Activated CD4-positive, alpha-beta memory T cell treated with anti-CD3 and anti-CD28 coated beads, Interleukin-2, amount 10 ng/mL, durations not matched to agents 7 days and 5 days (primary cell): ENCODE measurements at regions not wholly inside any gene's neighbourhood (a gene's known extent, or its start where the extent isn't known, plus 50 kb on each side); places are given as distances from the start of the nearest gene placed in this dataset.

ENCODE experiments used
- CTCF ChIA-PET: fragments of 350-600 bp; sonication (Branson Sonifier 250); formaldehyde crosslinking; loops from one replicate; lab custom pipeline; 2021; ENCODE audit warnings: antibody characterized with exemption, inconsistent platforms; lab: Charles Lee
- POLR2A ChIA-PET: fragments of 350-600 bp; sonication (Branson Sonifier 250); formaldehyde crosslinking; loops from one replicate; lab custom pipeline; 2021; ENCODE audit warnings: antibody characterized with exemption; lab: Charles Lee
- DNase-seq: peaks from one replicate; pipeline ENCODE4 v3.0.0-alpha.2; 2020
- H3K27ac Mint-ChIP-seq: one replicate; pipeline ENCODE4 v1.8.0; 2021; ENCODE audit warnings: mild to moderate bottlenecking, mixed read lengths
- H3K27me3 Mint-ChIP-seq: one replicate; pipeline ENCODE4 v1.8.0; 2021; ENCODE audit warnings: mixed read lengths
- H3K36me3 Mint-ChIP-seq: one replicate; pipeline ENCODE4 v1.8.0; 2021; ENCODE audit warnings: low read depth, mixed read lengths
- H3K4me1 Mint-ChIP-seq: one replicate; pipeline ENCODE4 v1.8.0; 2021; ENCODE audit warnings: mixed read lengths
- H3K4me3 Mint-ChIP-seq: one replicate; pipeline ENCODE4 v1.8.0; 2021; ENCODE audit warnings: mild to moderate bottlenecking, mixed read lengths
- H3K9me3 Mint-ChIP-seq: one replicate; pipeline ENCODE4 v1.8.0; 2021; ENCODE audit warnings: mixed read lengths

GRCh38 chr1:184272175-184272866 is 114.5 kb upstream of the C1orf21 start:
- Mint-ChIP-seq H3K4me3 (no peak overlapping the region), H3K36me3 (no peaks in the 10 kb centered on the region), H3K4me1 (no peaks in the 10 kb centered on the region), H3K27ac (no peak overlapping the region), H3K27me3 (peaks cover 15% of the 10 kb centered on the region), H3K9me3 (no peaks in the 10 kb centered on the region)
- CTCF ChIA-PET, result no interaction called here
- no peak for DNase-seq
- POLR2A ChIA-PET, result no interaction called here

DNA sequence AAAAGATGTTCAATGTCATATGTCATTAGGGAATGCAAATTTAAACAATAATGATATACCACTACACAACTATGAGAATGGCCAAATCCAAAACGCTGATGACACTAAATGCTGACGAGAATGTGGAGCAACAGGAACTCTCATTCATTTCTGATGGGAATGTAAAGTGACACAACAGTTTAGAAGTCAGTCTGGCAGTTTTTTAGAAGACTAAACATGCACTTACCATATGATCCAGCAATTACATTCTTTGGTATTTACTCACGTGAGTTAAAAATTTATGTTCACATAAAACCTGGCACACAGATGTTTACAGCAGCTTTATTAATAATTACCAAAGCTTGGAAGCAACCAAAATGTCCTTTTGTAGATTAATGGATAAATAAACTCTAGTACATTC is 110.4 kb upstream of the C1orf21 start:
- H3K9me3 Mint-ChIP-seq, result no peaks in the 10 kb centered on the region
- H3K4me3 Mint-ChIP-seq, result no peak overlapping the region
- ChIA-PET CTCF (no interaction called here), POLR2A (no interaction called here)
- H3K36me3 Mint-ChIP-seq, result no peaks in the 10 kb centered on the region
- peaks cover 19% of the 10 kb centered on the region for H3K27me3 Mint-ChIP-seq
- DNase-seq, result no peak
- H3K27ac Mint-ChIP-seq, result no peak overlapping the region
- no peaks in the 10 kb centered on the region for H3K4me1 Mint-ChIP-seq

- Mint-ChIP-seq H3K27ac (no peak overlapping the region), H3K36me3 (no peaks in the 10 kb centered on the region), H3K4me1 (no peaks in the 10 kb centered on the region), H3K27me3 (peaks cover 14% of the 10 kb centered on the region), H3K4me3 (no peak overlapping the region), H3K9me3 (no peaks in the 10 kb centered on the region)
- DNase-seq, result no peak
- ChIA-PET CTCF (no interaction called here), POLR2A (no interaction called here)
Measured at GRCh38 chr1:184279911-184280458, 106.8 kb upstream of the C1orf21 start.

DNA sequence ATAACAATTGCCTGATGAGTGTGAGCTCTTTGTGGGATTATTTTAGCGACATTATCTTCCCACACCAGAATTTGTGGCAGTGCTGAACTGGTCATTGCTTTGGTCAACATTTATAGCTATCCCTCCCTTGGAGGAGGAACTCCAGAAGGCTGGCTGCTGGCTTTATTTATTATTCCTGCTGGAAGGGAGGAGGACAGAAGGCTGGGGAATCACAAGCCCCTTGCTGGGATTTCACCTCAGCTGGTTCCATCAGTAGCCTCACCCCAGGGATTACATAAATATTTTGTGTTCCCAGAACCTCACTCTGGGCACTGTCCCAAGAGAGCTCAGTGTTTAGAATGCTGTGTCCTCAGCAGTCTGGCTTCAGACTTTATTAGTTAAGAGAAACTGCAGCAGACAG is 102.8 kb upstream of the C1orf21 start:
- no peak overlapping the region for H3K4me3 Mint-ChIP-seq
- no peaks in the 10 kb centered on the region for H3K4me1 Mint-ChIP-seq
- H3K27me3 Mint-ChIP-seq, result peaks cover 4% of the 10 kb centered on the region
- no peak for DNase-seq
- POLR2A ChIA-PET, result no interaction called here
- CTCF ChIA-PET, result no interaction called here
- peaks cover 2% of the 10 kb centered on the region for H3K9me3 Mint-ChIP-seq
- no peak overlapping the region for H3K27ac Mint-ChIP-seq
- H3K36me3 Mint-ChIP-seq, result no peaks in the 10 kb centered on the region

DNA sequence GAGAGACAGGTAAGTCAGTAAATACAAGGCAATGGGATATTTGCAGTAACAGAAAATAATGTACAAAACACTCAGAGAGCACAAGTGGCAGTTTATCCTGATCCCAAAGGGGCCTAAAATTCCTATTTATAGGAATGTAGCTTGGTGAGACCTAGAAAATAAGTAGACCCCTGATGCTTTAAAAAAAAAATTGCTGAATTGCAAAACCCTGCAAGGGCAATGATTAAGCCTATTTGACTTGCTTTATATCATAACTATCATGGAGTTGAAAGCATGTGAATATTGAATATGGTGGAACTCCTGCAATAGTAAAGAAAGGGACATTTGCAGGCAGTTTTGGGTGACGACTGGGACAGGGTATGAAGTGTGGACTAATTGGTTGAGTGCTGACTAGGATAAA is 101.9 kb upstream of the C1orf21 start:
- Mint-ChIP-seq H3K27ac (no peak overlapping the region), H3K36me3 (no peaks in the 10 kb centered on the region), H3K4me3 (no peak overlapping the region), H3K9me3 (peaks cover 4% of the 10 kb centered on the region), H3K4me1 (no peaks in the 10 kb centered on the region), H3K27me3 (no peaks in the 10 kb centered on the region)
- ChIA-PET POLR2A (no interaction called here), CTCF (no interaction called here)
- DNase-seq, result no peak

DNA sequence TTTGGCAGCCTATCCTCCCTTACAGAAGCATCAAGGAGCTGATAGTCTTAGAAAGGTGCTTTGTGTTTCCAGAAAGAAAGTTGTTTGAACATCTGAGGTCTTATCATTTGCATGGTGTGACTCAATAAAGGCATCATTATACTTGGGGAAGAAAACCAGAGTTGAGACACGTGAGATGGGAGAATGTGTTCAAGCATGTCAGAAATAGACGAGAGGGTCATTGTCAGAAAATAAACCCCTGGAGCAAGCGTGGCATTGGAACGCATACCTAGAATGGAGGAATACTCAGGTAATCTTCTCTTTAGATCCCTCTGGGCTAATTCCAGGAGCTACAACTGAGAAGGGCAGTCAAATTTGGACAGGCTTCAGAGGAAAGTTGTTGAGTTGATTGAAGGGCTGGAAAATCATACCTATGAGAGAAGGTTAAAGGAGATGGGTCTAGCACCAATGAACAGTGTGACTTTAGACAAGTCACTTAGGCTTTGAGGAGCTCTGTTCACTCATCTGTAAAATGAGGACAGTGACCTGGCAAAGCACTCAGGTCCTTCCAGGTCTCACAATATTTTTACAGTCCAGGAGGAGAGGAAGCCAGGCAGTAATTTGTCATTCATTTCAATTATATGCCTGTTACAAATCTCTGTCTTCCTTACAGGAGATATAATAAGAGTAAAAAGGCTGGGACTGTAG is 101.3 kb upstream of the C1orf21 start:
- ChIA-PET CTCF (no interaction called here), POLR2A (no interaction called here)
- no peaks in the 10 kb centered on the region for H3K36me3 Mint-ChIP-seq
- H3K4me1 Mint-ChIP-seq, result no peaks in the 10 kb centered on the region
- no peak overlapping the region for H3K4me3 Mint-ChIP-seq
- H3K27ac Mint-ChIP-seq, result no peak overlapping the region
- DNase-seq, result no peak
- H3K9me3 Mint-ChIP-seq, result peaks cover 11% of the 10 kb centered on the region
- no peaks in the 10 kb centered on the region for H3K27me3 Mint-ChIP-seq

- POLR2A ChIA-PET, result no interaction called here
- CTCF ChIA-PET, result no interaction called here
- H3K4me1 Mint-ChIP-seq, result no peaks in the 10 kb centered on the region
- H3K9me3 Mint-ChIP-seq, result peaks cover 13% of the 10 kb centered on the region
- H3K27ac Mint-ChIP-seq, result no peak overlapping the region
- no peak overlapping the region for H3K4me3 Mint-ChIP-seq
- H3K27me3 Mint-ChIP-seq, result no peaks in the 10 kb centered on the region
- DNase-seq, result no peak
- H3K36me3 Mint-ChIP-seq, result no peaks in the 10 kb centered on the region
Measured at GRCh38 chr1:184287001-184287400, 99.8 kb upstream of the C1orf21 start.

DNA sequence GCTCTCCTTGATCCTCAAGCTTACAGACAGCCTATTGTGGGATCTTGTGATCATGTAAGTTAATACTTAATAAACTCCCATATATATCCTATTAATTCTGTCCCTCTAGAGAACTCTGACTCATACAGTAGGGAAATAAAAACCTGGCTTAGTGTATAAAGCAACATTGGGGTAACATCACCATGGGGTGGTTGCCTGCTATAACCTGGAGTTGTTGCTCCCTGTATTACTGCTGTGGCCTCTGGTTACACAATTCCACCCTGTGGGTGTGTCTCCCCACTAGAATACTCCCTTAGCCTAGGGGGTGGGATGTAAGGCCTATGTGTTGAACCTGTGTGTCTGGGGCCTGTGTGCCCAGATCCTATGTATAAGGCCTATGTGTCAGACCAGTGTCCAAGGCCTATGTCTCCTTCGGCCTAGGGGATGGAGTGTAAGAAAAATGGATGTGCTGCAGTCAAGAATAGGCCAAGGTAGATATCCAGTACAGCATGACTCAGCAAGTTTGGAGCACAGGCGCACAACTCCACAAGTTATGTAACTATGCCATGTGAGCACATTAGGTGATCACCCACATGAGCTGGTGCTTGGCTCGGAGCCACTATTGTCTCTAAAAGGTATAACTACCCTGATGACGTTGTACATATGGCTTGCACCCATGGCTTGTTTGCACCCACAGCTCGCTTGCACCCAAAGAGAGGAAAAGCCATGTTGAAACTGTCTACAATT is 96.8 kb upstream of the C1orf21 start:
- Mint-ChIP-seq H3K27ac (no peak overlapping the region), H3K27me3 (peaks cover 5% of the 10 kb centered on the region), H3K4me3 (no peak overlapping the region), H3K9me3 (peaks cover 16% of the 10 kb centered on the region), H3K36me3 (no peaks in the 10 kb centered on the region), H3K4me1 (no peaks in the 10 kb centered on the region)
- ChIA-PET POLR2A (no interaction called here), CTCF (no interaction called here)
- no peak for DNase-seq

DNA sequence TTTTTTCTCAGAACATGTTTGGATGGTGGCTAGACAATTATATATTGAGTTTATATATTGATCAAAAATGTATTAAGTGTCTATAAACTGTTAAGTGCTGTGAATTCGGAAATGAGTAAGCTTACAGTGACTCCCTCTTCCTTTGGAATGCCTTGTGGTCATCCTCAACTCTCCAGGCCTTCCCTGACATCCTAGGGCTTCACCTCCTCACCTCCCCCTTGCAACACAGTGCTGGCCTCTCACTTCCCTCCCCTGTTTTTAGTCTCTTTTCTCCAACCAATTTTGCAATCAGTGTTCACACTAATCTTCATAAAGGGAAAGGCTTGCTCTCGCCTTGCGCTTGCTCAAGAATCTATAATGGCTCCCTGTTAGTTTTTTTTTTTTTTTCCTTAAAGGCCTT is 95.1 kb upstream of the C1orf21 start:
- H3K36me3 Mint-ChIP-seq, result no peaks in the 10 kb centered on the region
- POLR2A ChIA-PET, result no interaction called here
- CTCF ChIA-PET, result no interaction called here
- H3K9me3 Mint-ChIP-seq, result peaks cover 16% of the 10 kb centered on the region
- peaks cover 5% of the 10 kb centered on the region for H3K27me3 Mint-ChIP-seq
- DNase-seq, result no peak
- no peaks in the 10 kb centered on the region for H3K4me1 Mint-ChIP-seq
- H3K4me3 Mint-ChIP-seq, result no peak overlapping the region
- no peak overlapping the region for H3K27ac Mint-ChIP-seq

DNA sequence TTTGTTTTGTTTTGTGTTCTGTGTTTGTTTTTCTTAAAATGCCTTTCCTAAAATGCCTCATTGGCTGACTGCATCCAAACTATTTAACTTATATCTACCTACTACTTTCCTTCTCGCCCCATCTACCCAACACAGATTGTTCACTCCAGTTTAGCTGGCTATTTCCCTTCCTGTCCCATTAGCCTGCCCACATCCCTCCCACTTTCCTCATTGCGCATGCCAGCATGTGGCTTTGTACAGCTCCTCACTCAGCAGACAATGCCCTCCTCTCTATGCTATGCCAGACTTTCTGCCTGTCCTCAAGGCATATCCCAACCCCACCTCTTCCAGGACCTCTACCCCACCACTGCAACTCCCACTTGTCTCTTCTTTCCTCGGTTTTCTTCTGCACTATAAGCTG is 94.7 kb upstream of the C1orf21 start:
- no peak for DNase-seq
- Mint-ChIP-seq H3K4me1 (no peaks in the 10 kb centered on the region), H3K27me3 (peaks cover 5% of the 10 kb centered on the region), H3K27ac (no peak overlapping the region), H3K9me3 (peaks cover 14% of the 10 kb centered on the region), H3K36me3 (no peaks in the 10 kb centered on the region), H3K4me3 (no peak overlapping the region)
- CTCF ChIA-PET, result no interaction called here
- POLR2A ChIA-PET, result no interaction called here

GRCh38 chr1:184294101-184294500 is 92.7 kb upstream of the C1orf21 start:
- ChIA-PET CTCF (no interaction called here), POLR2A (no interaction called here)
- peaks cover 14% of the 10 kb centered on the region for H3K9me3 Mint-ChIP-seq
- no peak for DNase-seq
- H3K27me3 Mint-ChIP-seq, result peaks cover 8% of the 10 kb centered on the region
- H3K27ac Mint-ChIP-seq, result no peak overlapping the region
- no peaks in the 10 kb centered on the region for H3K4me1 Mint-ChIP-seq
- H3K36me3 Mint-ChIP-seq, result no peaks in the 10 kb centered on the region
- H3K4me3 Mint-ChIP-seq, result no peak overlapping the region

DNA sequence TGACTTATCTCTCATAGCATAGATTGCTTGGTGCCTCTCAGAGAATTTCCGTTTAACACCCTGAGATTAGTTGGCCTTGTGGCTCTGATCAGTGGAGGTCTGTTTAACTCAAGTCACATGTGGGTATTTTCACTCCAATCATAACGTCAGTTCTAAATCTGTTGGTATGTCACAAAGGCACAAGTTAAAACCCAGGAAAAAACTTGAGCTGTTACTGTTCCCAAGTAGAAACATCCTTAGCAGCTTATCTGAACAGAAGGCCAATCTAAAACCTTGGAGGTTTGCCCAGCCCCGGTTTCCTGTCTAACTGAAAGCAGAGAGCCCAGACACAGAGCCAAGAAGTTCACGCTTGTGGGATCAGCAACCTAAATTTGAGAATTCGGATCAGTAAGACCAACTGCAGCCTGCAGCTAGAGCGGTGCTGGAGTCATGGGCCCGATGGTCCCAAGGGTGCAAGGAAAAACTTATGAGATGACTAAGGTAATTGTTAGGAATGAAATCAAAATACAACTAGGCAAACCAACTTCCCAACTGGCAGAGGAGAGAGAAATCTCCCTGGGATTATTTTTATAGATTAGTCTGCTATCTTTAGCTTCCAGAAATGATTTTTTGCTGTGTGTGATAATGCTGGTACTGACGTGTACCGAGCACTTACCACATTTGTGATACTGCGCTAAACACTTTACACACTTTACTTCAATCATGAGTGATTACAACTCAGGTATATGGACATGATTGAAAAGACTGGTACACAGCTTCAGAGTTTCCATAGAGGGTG is 90.2 kb upstream of the C1orf21 start:
- H3K4me3 Mint-ChIP-seq, result no peak overlapping the region
- H3K27ac Mint-ChIP-seq, result no peak overlapping the region
- H3K4me1 Mint-ChIP-seq, result no peaks in the 10 kb centered on the region
- no peak for DNase-seq
- peaks cover 8% of the 10 kb centered on the region for H3K27me3 Mint-ChIP-seq
- POLR2A ChIA-PET, result no interaction called here
- H3K36me3 Mint-ChIP-seq, result no peaks in the 10 kb centered on the region
- CTCF ChIA-PET, result no interaction called here
- peaks cover 3% of the 10 kb centered on the region for H3K9me3 Mint-ChIP-seq

DNA sequence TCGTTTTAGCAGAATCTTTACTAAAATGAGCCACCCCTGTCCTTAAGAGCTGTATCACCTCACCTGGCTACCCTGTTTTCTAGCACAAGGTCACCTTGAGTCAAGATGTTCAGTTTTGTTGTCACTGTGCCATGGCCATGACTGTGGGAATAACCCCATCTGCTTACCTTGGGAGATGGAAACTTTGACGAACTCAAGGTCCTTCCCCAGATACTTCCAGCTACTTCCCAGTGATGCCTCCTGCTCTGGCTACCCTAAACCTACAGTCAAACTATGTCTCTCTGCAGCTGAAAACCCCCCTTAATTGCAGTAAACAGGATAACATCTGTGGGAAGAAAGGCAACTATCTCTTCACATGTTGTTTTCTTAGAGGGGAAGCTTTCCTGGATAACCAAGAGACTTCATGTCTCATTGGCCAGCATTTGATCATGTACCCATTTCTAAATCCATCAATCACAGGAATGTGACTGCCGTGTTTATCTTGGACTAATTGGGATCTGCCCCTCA is 89.5 kb upstream of the C1orf21 start:
- Mint-ChIP-seq H3K9me3 (peaks cover under 1% of the 10 kb centered on the region), H3K27ac (no peak overlapping the region), H3K36me3 (no peaks in the 10 kb centered on the region), H3K4me3 (no peak overlapping the region), H3K4me1 (no peaks in the 10 kb centered on the region), H3K27me3 (peaks cover 6% of the 10 kb centered on the region)
- ChIA-PET CTCF (no interaction called here), POLR2A (no interaction called here)
- DNase-seq, result no peak
